ENCODE measurements at regions not wholly inside any gene's neighbourhood (a gene's known extent, or its start where the extent isn't known, plus 50 kb on each side); places are given as distances from the start of the nearest gene placed in this dataset.

- no peak for TF ChIP-seq REST (IDR thresholded peaks at IDR 0.05; ENCODE audit: insufficient read depth in 1 of 2, low read depth in 2 of 2, low read length in 1 of 2)
- TF ChIP-seq CTCF (IDR thresholded peaks at IDR 0.05), result no peak
- TF ChIP-seq POLR2AphosphoS5 (IDR thresholded peaks at IDR 0.05; ENCODE audit: low read depth, low read length), result no peak
- no peak for TF ChIP-seq SIN3A (IDR thresholded peaks at IDR 0.05; ENCODE audit: borderline replicate concordance, insufficient read depth, low read depth, low read length)
Measured at GRCh38 chr2:83961512-83961911, 497.6 kb downstream of the SUCLG1 start.

Measured in Panc1 (cell line).